Loucy (cell line): ENCODE measurements at regions not wholly inside any gene's neighbourhood (a gene's known extent, or its start where the extent isn't known, plus 50 kb on each side); places are given as distances from the start of the nearest gene placed in this dataset.

Source experiments
- H2AFZ ChIP-seq: fragments of 200-600 bp; sonication (generic); 2 replicates; pipeline ENCODE4 v1.6.0; 2016; ENCODE audit warnings: antibody characterized with exemption, mild to moderate bottlenecking, low read length, moderate library complexity
- H3F3A ChIP-seq: fragments of 200-600 bp; 2 replicates; pipeline ENCODE4 v1.6.0; 2016; ENCODE audit warnings: antibody characterized with exemption, low read depth, mild to moderate bottlenecking
- H3K27me3 ChIP-seq: fragments of 200-600 bp; sonication (generic); 2 replicates; pipeline ENCODE4 v1.6.1; 2014; ENCODE audit warnings: low read length, mild to moderate bottlenecking; ENCODE audit not compliant: insufficient read depth, poor library complexity, severe bottlenecking
- H3K36me3 ChIP-seq: fragments of 200-600 bp; sonication (generic); 2 replicates; pipeline ENCODE4 v1.6.1; 2016; ENCODE audit warnings: low read length; ENCODE audit not compliant: insufficient read depth
- H3K4me1 ChIP-seq: fragments of 200-600 bp; sonication (generic); 2 replicates; pipeline ENCODE4 v1.5.1; 2014; ENCODE audit warnings: low read length, mild to moderate bottlenecking; ENCODE audit not compliant: insufficient read depth, poor library complexity, severe bottlenecking
- H3K4me2 ChIP-seq: fragments of 200-600 bp; sonication (generic); 2 replicates; pipeline ENCODE4 v1.6.0; 2014; ENCODE audit warnings: antibody characterized with exemption, low read length, low read depth, mild to moderate bottlenecking; ENCODE audit not compliant: poor library complexity, severe bottlenecking
- H3K4me3 ChIP-seq: fragments of 200-600 bp; sonication (generic); 2 replicates; pipeline ENCODE4 v1.5.1; 2014; ENCODE audit warnings: low read length, mild to moderate bottlenecking, mixed read lengths; ENCODE audit not compliant: poor library complexity, severe bottlenecking
- H3K79me2 ChIP-seq: fragments of 200-600 bp; sonication (generic); 2 replicates; pipeline ENCODE4 v1.6.1; 2014; ENCODE audit warnings: low read length; ENCODE audit not compliant: insufficient read depth
- H3K9ac ChIP-seq: fragments of 200-600 bp; sonication (generic); 2 replicates; pipeline ENCODE4 v1.6.0; 2014; ENCODE audit warnings: mild to moderate bottlenecking, low read depth, low read length, moderate library complexity; ENCODE audit not compliant: poor library complexity, severe bottlenecking
- H3K9me2 ChIP-seq: fragments of 200-600 bp; sonication (generic); replicated peaks from 2 replicates; pipeline ENCODE4 v1.6.1; 2016; ENCODE audit warnings: low read depth, low read length, mixed read lengths
- H3K9me3 ChIP-seq: fragments of 200-600 bp; sonication (generic); 2 replicates; pipeline ENCODE4 v1.6.1; 2014; ENCODE audit warnings: mild to moderate bottlenecking, antibody characterized with exemption, low read length, low read depth; ENCODE audit not compliant: insufficient read depth
- H4K20me1 ChIP-seq: fragments of 200-600 bp; sonication (generic); 2 replicates; pipeline ENCODE4 v1.6.0; 2014; ENCODE audit warnings: antibody characterized with exemption, low read length, mild to moderate bottlenecking; ENCODE audit not compliant: insufficient read depth, poor library complexity, severe bottlenecking
- CTCF ChIP-seq: fragments of 200-600 bp; sonication (generic); conservative IDR thresholded peaks from 2 replicates; pipeline ENCODE4 v1.5.1; 2014; ENCODE audit warnings: mild to moderate bottlenecking, antibody characterized with exemption, low read length
- EZH2phosphoT487 ChIP-seq: fragments of 200-600 bp; IDR thresholded peaks from 2 replicates; pipeline ENCODE4 v1.6.1; 2018; ENCODE audit warnings: antibody characterized with exemption, mild to moderate bottlenecking, moderate library complexity, borderline replicate concordance

- Histone ChIP-seq H2AFZ (no peak overlapping the region), H3K4me1 (no peaks in the 10 kb centered on the region), H3K4me3 (no peak overlapping the region), H4K20me1 (no peaks in the 10 kb centered on the region), H3K9me2 (no peaks in the 10 kb centered on the region), H3K4me2 (no peak overlapping the region), H3K9ac (no peak overlapping the region), H3K79me2 (no peaks in the 10 kb centered on the region), H3K9me3 (peaks cover 18% of the 10 kb centered on the region; the same call in 1 of the 2 replicates), H3F3A (no peaks in the 10 kb centered on the region), H3K27me3 (no peaks in the 10 kb centered on the region), H3K36me3 (no peaks in the 10 kb centered on the region)
- TF ChIP-seq CTCF (no peak), EZH2phosphoT487 (no peak)
Observed at GRCh38 chr3:13176445-13176844, 103.2 kb upstream of the IQSEC1 start.

DNA sequence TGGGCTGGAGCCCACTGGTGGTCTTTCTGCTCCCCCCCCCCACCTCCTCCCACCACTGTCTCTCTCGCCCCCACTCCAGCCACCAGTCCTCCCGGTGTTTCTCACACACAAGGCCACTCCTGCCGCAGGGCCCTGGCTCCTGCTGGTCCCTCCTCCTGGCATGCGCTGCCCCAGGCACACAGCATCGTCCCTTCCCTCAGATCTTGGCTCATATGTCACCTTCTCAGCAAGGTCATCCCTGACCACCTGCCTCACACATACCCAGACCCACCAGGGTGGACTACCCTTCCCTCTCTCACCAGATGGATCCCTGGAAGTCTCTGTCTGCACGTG is 101.5 kb upstream of the IQSEC1 start:
- no peaks in the 10 kb centered on the region for H3K79me2 ChIP-seq
- H3K36me3 ChIP-seq: no peaks in the 10 kb centered on the region
- H3K9me3 ChIP-seq: peaks cover 18% of the 10 kb centered on the region; the same call in 1 of the 2 replicates
- no peak overlapping the region for H3K9ac ChIP-seq
- no peaks in the 10 kb centered on the region for H3F3A ChIP-seq
- no peak overlapping the region for H3K4me2 ChIP-seq
- no peak overlapping the region for H2AFZ ChIP-seq
- H3K27me3 ChIP-seq: no peaks in the 10 kb centered on the region
- H3K9me2 ChIP-seq: no peaks in the 10 kb centered on the region
- H4K20me1 ChIP-seq: no peaks in the 10 kb centered on the region
- no peak overlapping the region for H3K4me3 ChIP-seq
- TF ChIP-seq EZH2phosphoT487 (no peak), CTCF (no peak)
- H3K4me1 ChIP-seq: no peaks in the 10 kb centered on the region

DNA sequence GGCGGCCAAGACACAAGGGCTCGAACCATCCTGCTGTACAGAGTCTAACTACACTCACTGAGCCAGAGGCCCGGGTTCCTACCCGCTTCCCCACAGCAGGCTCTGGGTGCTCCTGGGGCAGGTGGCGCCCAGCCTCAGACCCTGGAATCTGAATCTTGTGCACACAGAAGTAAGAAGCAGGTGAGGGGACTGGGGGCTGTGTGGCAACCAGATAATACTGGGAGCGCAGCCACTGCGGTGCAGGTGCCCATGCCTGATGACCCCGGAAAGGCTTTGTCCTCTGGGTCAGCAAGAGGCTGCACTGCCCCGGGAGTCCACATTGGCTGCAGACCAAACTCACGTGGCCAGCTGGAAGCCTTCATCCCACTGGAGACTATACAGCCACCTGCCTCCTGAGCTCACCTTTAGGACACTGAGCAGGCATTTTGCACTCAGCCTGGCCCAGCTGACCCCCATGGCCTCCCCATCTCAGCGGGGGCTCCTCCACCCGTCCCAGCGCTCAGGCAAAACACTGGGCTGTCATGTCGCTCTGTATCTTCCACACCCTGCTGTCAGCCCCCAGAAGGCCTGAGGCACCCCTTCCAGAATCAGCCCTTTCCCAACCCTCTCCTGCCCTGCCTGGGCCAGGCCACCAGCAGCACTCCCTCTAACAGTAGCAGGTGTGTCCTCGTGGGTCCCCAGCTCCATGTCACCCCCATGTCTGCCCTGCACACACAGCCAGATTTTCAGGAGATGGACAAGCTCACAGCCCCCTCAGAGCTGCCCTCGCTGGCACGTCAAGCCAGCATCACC is 101.0 kb upstream of the IQSEC1 start:
- Histone ChIP-seq H3K4me3 (no peak overlapping the region), H3K79me2 (no peaks in the 10 kb centered on the region), H2AFZ (no peak overlapping the region), H3F3A (no peaks in the 10 kb centered on the region), H3K27me3 (no peaks in the 10 kb centered on the region), H3K4me1 (no peaks in the 10 kb centered on the region), H3K4me2 (no peak overlapping the region), H3K9ac (no peak overlapping the region), H3K9me3 (peaks cover 15% of the 10 kb centered on the region; the same call in 1 of the 2 replicates), H4K20me1 (no peaks in the 10 kb centered on the region), H3K36me3 (no peaks in the 10 kb centered on the region), H3K9me2 (no peaks in the 10 kb centered on the region)
- TF ChIP-seq CTCF: no peak
- TF ChIP-seq EZH2phosphoT487: no peak
